ENCODE measurements at regions not wholly inside any gene's neighbourhood (a gene's known extent, or its start where the extent isn't known, plus 50 kb on each side); places are given as distances from the start of the nearest gene placed in this dataset.
"Not testable (repeated sequence)": the region's sequence is repeated elsewhere in the genome, so short reads cannot be mapped to it uniquely, and the experiment has no call there.

DNA sequence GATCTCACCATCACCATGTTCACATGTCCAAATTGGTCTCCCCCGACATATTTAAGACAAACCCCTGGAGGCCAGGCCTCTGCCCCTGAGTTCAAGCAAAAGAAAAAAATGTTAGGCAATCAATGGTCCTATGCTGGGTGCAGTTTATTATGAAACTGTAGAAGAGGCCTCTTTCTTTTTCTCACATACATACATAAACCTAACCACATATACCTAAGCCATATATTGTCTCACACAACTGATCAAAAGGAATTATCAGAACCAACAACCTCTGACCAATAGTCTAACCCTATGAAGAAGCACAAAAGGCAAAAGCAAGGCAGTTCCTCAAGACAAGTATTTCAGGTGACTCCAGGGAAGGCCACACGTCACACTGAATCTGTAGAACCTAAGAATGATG lies 49.9 kb downstream of the ILRUN start:
- H3K36me3 ChIP-seq = peaks cover 5% of the 10 kb centered on the region in 2 donors
- intact Hi-C loops (cut with DNase I) = no loop called here
- peaks cover 20 to 22% of the 10 kb centered on the region in 2 donors for H3K4me1 ChIP-seq
- TF ChIP-seq, protein P1, sequence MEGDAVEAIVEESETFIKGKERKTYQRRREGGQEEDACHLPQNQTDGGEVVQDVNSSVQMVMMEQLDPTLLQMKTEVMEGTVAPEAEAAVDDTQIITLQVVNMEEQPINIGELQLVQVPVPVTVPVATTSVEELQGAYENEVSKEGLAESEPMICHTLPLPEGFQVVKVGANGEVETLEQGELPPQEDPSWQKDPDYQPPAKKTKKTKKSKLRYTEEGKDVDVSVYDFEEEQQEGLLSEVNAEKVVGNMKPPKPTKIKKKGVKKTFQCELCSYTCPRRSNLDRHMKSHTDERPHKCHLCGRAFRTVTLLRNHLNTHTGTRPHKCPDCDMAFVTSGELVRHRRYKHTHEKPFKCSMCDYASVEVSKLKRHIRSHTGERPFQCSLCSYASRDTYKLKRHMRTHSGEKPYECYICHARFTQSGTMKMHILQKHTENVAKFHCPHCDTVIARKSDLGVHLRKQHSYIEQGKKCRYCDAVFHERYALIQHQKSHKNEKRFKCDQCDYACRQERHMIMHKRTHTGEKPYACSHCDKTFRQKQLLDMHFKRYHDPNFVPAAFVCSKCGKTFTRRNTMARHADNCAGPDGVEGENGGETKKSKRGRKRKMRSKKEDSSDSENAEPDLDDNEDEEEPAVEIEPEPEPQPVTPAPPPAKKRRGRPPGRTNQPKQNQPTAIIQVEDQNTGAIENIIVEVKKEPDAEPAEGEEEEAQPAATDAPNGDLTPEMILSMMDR (IDR thresholded peaks at IDR 0.05) = no peak
- TF ChIP-seq POLR2A (IDR thresholded peaks at IDR 0.05) = no peak
- no peaks in the 10 kb centered on the region for H3K9me3 ChIP-seq
- WGBS, 2 donors = 96 to 100% methylated on average over 2 of the region's 2 CpGs
- H3K27ac ChIP-seq = no peak overlapping the region
- no peaks in the 10 kb centered on the region for H3K27me3 ChIP-seq
- H3K4me3 ChIP-seq (replicated peaks in 1 of 3) = no peak overlapping the region
- no peak for DNase-seq

DNA sequence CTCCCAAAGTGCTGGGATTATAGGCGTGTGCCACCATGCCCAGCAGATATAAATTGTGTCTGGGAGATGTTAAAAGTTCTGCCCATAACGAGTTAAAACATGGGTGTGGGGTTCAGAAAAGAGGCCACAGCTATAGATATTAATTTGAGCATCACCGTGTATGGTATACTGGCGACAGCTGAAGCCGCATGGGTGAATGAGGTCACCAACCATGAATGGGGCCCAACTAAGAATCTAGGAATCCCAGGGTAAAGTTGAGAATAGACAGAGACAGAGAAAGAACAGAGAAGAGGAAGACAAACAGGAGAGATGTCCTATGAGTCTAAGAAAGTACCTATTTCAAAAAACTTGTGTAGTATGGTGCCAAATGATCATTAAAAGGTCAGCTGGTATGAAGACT lies 50.9 kb downstream of the ILRUN start:
- Histone ChIP-seq H3K27ac (no peak overlapping the region), H3K9me3 (no peaks in the 10 kb centered on the region), H3K36me3 (peaks cover 5% of the 10 kb centered on the region in 2 donors), H3K27me3 (no peaks in the 10 kb centered on the region), H3K4me3 (replicated peaks in 1 of 3) (no peak overlapping the region), H3K4me1 (peaks cover 17 to 20% of the 10 kb centered on the region in 2 donors)
- no peak for DNase-seq
- TF ChIP-seq, protein P1 (IDR thresholded peaks at IDR 0.05) = no peak
- TF ChIP-seq POLR2A (IDR thresholded peaks at IDR 0.05) = no peak
- 99% methylated on average over 5 of the region's 5 CpGs for WGBS, 2 donors
- intact Hi-C loops (cut with DNase I) = no loop called here

DNA sequence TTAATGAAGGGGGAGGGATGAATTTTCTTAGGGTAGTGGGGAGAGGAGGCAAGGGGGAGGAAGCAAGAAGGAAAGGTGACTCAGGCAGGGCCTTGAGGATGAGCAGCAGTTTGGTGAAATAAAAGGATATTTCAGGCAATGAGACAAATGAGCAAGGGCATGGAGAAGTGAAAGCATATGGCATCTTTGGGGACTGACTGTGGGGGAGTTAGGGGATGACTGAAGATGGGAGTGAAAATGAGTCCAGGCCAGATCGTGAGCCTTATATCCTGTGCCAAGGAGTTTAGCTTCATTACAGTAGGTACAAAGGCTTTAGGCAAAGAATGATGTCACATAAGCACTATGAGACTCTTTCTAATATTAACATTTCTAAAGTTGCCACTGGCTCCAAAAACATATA lies 51.9 kb downstream of the ILRUN start:
- intact Hi-C loops (cut with DNase I) = no loop called here
- Histone ChIP-seq H3K4me1 (peaks cover 8 to 13% of the 10 kb centered on the region in 2 donors), H3K36me3 (peaks cover 5% of the 10 kb centered on the region in 2 donors), H3K9me3 (no peaks in the 10 kb centered on the region), H3K27me3 (no peaks in the 10 kb centered on the region), H3K4me3 (replicated peaks in 1 of 3) (no peak overlapping the region), H3K27ac (no peak overlapping the region)
- 80 to 90% methylated on average over 1 of the region's 1 CpG for WGBS, 2 donors
- DNase-seq = no peak
- TF ChIP-seq, protein P1 (IDR thresholded peaks at IDR 0.05) = no peak
- TF ChIP-seq POLR2A (IDR thresholded peaks at IDR 0.05) = no peak

DNA sequence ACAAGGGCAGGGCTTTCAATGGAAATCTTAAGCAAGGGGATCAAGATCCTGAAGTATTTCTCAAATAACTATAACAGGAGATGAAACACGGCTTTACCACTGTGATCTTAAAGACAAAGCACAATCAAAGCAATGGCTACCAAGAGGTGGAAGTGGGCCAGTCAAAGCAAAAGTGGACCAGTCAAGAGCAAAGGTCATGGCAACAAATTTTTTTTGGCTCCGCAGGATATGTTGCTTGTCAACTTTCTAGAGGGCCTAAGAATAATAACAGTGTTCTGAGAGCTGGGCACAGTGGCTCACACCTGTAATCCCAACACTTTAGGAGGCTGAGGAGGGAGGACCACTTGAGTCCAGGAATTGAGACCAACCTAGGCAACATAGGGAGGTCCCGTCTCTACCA lies 54.1 kb downstream of the ILRUN start:
- TF ChIP-seq, protein P1 (IDR thresholded peaks at IDR 0.05) = no peak
- no peak for TF ChIP-seq POLR2A (IDR thresholded peaks at IDR 0.05)
- Histone ChIP-seq H3K36me3 (peaks cover 5% of the 10 kb centered on the region in 2 donors), H3K4me1 (peaks cover 5 to 7% of the 10 kb centered on the region in 2 donors), H3K27me3 (no peaks in the 10 kb centered on the region), H3K27ac (no peak overlapping the region), H3K4me3 (replicated peaks in 1 of 3) (no peak overlapping the region), H3K9me3 (no peaks in the 10 kb centered on the region)
- WGBS, 2 donors = 91 to 92% methylated on average over 3 of the region's 3 CpGs
- intact Hi-C loops (cut with DNase I) = no loop called here
- no peak for DNase-seq

DNA sequence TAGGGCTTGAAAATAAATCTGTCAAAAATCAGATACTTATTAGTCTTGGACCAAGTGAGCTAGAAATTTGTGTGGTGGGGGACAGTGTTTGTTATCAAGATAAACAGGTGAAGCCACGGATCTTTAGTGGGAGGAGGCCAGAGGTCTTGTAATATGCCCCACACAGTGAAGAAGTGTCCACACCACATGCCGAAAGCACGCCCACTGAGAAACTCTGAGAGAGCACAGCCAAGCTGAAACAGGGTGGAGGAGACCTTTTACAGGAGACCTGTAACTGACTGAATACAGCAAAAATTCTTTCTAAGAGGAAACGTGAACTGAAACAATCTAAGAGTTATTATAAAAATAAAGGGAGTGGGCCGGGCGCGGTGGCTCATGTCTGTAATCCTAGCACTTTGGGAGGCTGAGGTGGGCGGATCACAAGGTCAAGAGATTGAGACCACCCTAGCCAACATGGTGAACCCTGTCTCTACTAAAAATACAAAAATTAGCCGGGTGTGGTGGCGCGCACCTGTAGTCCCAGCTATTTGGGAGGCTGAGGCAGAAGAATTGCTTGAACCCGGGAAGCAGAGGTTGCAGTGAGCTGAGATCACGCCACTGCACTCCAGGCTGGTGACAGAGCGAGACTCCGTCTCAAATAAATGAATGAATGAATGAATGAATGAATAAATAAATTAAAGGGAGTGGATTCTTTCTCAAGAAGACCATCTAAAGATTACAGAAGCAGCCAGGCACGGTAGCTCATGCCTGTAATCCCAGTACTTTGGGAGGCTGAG lies 56.3 kb downstream of the ILRUN start:
- intact Hi-C loops (cut with DNase I) = not testable (repeated sequence)

More for the DNA sequence above, 56.3 kb downstream of the ILRUN start:
- H3K36me3 ChIP-seq; H3K9me3 ChIP-seq; H3K4me3 ChIP-seq (replicated peaks in 1 of 3); H3K4me1 ChIP-seq; H3K27me3 ChIP-seq; DNase-seq; H3K27ac ChIP-seq: not testable (repeated sequence)
- WGBS, 2 donors = 93 to 94% methylated on average over 16 of the region's 16 CpGs

Measured in thyroid gland (tissue), 4 donors.